ENCODE measurements at regions not wholly inside any gene's neighbourhood (a gene's known extent, or its start where the extent isn't known, plus 50 kb on each side); places are given as distances from the start of the nearest gene placed in this dataset.

DNA sequence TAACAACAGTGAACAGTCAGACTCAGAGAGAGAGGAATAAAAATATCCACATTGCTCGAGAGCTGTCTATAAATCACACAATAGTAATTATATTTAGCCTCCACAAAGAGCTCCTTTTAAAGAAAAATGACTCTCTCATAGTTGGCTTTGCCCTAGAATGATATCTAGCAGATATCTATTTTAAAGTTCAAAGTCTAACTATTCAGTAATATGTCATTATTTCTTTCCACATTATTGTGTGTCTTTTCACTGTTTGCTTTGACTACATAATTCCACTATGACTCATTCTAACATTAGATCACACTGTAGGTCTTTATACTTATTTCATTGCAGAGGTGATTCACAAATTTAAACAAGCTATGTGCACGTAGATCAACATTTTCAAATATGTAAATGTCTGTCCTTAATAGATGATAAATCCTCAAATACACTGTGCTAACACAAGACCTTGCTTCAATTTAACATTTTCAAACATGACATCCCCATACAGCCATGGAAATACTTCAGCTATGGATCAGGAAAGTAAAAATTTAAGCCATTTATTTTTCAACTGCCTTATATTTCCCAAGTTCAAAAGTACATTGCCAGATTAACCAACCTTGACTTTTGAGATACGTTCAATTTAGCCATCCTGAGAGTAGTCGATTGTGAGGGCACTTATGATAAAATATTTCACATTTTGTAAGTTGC is 99.9 kb upstream of the AKR1E2 start:
- Histone ChIP-seq H2AFZ (ENCODE audit: low read depth, low read length, severe bottlenecking) (no peak overlapping the region), H3K79me2 (ENCODE audit: insufficient read depth, low read length) (no peaks in the 10 kb centered on the region), H3K27me3 (ENCODE audit: low read length) (no peaks in the 10 kb centered on the region), H3K4me3 (ENCODE audit: insufficient read depth, low read length, poor library complexity, severe bottlenecking) (no peak overlapping the region), H3K36me3 (ENCODE audit: low read length) (no peaks in the 10 kb centered on the region), H4K20me1 (ENCODE audit: low read depth, low read length) (no peaks in the 10 kb centered on the region; the same call in 1 of the 2 replicates), H3K4me2 (ENCODE audit: low read depth, low read length, poor library complexity, severe bottlenecking) (no peak overlapping the region), H3K9me3 (ENCODE audit: insufficient read depth, low read length) (no peaks in the 10 kb centered on the region), H3K27ac (ENCODE audit: low read depth, low read length) (no peak overlapping the region), H3K9ac (ENCODE audit: low read length) (no peak overlapping the region), H3F3A (ENCODE audit: insufficient read depth) (no peaks in the 10 kb centered on the region; the same call in 1 of the 2 replicates), H3K9me2 (replicated peaks; ENCODE audit: insufficient read depth, low read length) (no peaks in the 10 kb centered on the region)
- TF ChIP-seq, protein P1, sequence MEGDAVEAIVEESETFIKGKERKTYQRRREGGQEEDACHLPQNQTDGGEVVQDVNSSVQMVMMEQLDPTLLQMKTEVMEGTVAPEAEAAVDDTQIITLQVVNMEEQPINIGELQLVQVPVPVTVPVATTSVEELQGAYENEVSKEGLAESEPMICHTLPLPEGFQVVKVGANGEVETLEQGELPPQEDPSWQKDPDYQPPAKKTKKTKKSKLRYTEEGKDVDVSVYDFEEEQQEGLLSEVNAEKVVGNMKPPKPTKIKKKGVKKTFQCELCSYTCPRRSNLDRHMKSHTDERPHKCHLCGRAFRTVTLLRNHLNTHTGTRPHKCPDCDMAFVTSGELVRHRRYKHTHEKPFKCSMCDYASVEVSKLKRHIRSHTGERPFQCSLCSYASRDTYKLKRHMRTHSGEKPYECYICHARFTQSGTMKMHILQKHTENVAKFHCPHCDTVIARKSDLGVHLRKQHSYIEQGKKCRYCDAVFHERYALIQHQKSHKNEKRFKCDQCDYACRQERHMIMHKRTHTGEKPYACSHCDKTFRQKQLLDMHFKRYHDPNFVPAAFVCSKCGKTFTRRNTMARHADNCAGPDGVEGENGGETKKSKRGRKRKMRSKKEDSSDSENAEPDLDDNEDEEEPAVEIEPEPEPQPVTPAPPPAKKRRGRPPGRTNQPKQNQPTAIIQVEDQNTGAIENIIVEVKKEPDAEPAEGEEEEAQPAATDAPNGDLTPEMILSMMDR (IDR thresholded peaks at IDR 0.05; ENCODE audit: insufficient read depth, low read length, poor library complexity, severe bottlenecking): no peak
- TF ChIP-seq EZH2phosphoT487 (conservative IDR thresholded peaks at IDR 0.05; ENCODE audit: low read length): no peak

DNA sequence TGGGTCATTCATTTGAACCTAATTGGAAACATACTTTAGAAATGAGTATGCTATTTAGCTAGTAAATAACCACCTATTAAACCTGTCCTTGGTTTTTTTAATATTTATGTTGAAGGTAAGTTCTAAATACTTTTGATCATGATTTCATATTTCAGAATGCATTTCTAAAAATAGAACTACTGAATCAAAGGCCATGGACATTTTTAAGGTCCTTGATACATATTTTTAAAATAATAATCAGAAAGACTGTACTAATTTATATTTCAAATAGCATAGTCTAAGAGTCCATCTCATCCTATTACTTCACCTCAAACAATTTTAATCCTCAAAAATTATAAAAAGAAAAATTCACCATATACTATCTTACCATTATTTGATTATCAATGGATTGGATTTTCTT is 102.1 kb upstream of the AKR1E2 start:
- no peak overlapping the region for H2AFZ ChIP-seq (ENCODE audit: low read depth, low read length, severe bottlenecking)
- H3K27ac ChIP-seq (ENCODE audit: low read depth, low read length): no peak overlapping the region
- TF ChIP-seq EZH2phosphoT487 (conservative IDR thresholded peaks at IDR 0.05; ENCODE audit: low read length): no peak
- TF ChIP-seq, protein P1 (IDR thresholded peaks at IDR 0.05; ENCODE audit: insufficient read depth, low read length, poor library complexity, severe bottlenecking): no peak
- no peak overlapping the region for H3K4me2 ChIP-seq (ENCODE audit: low read depth, low read length, poor library complexity, severe bottlenecking)
- H3K9me2 ChIP-seq (replicated peaks; ENCODE audit: insufficient read depth, low read length): no peaks in the 10 kb centered on the region
- H3K27me3 ChIP-seq (ENCODE audit: low read length): no peaks in the 10 kb centered on the region
- no peaks in the 10 kb centered on the region for H3K9me3 ChIP-seq (ENCODE audit: insufficient read depth, low read length)
- H3K4me3 ChIP-seq (ENCODE audit: insufficient read depth, low read length, poor library complexity, severe bottlenecking): no peak overlapping the region
- no peaks in the 10 kb centered on the region for H3K79me2 ChIP-seq (ENCODE audit: insufficient read depth, low read length)
- H3F3A ChIP-seq (ENCODE audit: insufficient read depth): no peaks in the 10 kb centered on the region; the same call in 1 of the 2 replicates
- no peak overlapping the region for H3K9ac ChIP-seq (ENCODE audit: low read length)
- no peaks in the 10 kb centered on the region; the same call in 1 of the 2 replicates for H4K20me1 ChIP-seq (ENCODE audit: low read depth, low read length)
- no peaks in the 10 kb centered on the region for H3K36me3 ChIP-seq (ENCODE audit: low read length)

DNA sequence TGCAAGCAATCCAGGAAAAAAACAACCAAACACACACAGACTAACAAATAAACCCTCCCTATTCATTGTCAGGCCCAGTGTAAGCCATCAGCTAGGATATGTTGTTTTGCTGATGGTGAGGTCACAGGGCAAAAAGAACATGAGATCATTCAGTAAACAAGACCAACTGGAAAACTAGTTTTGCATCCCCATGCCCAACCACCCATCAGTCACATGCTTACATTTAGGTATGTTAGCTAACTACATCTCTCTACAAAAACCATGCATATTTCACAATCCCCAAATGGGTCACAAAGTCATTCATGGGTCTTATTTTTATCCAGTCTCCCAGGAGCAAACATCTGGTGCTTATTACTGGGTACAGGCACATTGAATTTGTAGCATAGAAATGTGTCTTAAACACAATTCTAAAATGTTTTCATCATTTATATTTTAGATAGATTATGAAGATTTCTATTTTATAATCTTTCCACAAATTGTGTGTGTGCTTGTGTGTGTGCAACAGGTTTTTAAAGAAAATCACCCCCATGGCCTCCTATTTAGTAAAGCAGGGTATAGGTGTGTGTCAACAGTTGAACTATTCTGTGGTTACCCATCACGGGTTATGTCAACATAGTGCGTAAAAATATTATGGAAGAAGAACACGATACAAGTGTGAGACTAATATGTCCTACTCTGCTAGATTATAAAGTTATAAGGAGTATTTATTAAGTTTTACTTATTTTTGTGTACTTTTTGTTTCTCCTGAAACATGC is 103.8 kb upstream of the AKR1E2 start:
- Histone ChIP-seq H3K27ac (ENCODE audit: low read depth, low read length) (no peak overlapping the region), H3K9me2 (replicated peaks; ENCODE audit: insufficient read depth, low read length) (no peaks in the 10 kb centered on the region), H3K9ac (ENCODE audit: low read length) (no peak overlapping the region), H3K36me3 (ENCODE audit: low read length) (no peaks in the 10 kb centered on the region), H3K79me2 (ENCODE audit: insufficient read depth, low read length) (no peaks in the 10 kb centered on the region), H3K4me2 (ENCODE audit: low read depth, low read length, poor library complexity, severe bottlenecking) (no peak overlapping the region), H3F3A (ENCODE audit: insufficient read depth) (no peaks in the 10 kb centered on the region; the same call in 1 of the 2 replicates), H4K20me1 (ENCODE audit: low read depth, low read length) (no peaks in the 10 kb centered on the region; the same call in 1 of the 2 replicates), H3K27me3 (ENCODE audit: low read length) (no peaks in the 10 kb centered on the region), H2AFZ (ENCODE audit: low read depth, low read length, severe bottlenecking) (no peak overlapping the region), H3K4me3 (ENCODE audit: insufficient read depth, low read length, poor library complexity, severe bottlenecking) (no peak overlapping the region), H3K9me3 (ENCODE audit: insufficient read depth, low read length) (no peaks in the 10 kb centered on the region)
- TF ChIP-seq EZH2phosphoT487 (conservative IDR thresholded peaks at IDR 0.05; ENCODE audit: low read length): no peak
- TF ChIP-seq, protein P1 (IDR thresholded peaks at IDR 0.05; ENCODE audit: insufficient read depth, low read length, poor library complexity, severe bottlenecking): no peak
